ENCODE measurements at regions not wholly inside any gene's neighbourhood (a gene's known extent, or its start where the extent isn't known, plus 50 kb on each side); places are given as distances from the start of the nearest gene placed in this dataset.
"Not testable (repeated sequence)": the region's sequence is repeated elsewhere in the genome, so short reads cannot be mapped to it uniquely, and the experiment has no call there.

GRCh38 chr4:184280137-184280536 lies 62.5 kb upstream of the ENPP6 start:
- no peak for DNase-seq

DNA sequence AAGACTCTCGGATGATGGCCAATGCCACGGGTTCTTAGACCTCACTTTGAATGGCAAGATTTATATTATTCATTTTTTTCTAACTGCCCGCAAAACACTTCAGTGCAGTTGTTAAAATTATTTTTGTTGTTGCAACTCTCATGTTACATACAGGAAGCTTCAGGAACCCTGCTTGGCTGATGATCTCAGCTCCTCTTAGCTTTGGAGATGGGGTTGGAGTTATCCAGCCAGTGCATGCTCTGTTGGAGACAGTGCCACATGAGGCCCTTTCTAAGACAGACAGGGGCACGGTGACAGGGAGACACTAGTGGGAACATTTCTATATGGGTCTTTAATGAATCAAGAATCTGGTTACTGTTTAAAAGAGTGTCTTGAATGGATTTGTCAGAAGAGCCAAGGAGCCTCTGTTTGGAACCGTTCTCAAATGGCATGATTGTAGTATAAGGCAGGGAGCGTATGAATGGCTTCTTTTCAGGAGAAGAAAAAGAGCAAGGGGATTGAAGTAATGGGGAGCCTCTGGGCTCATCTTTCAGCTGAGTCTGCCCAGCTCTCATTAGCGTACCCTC lies 61.9 kb upstream of the ENPP6 start:
- DNase-seq = no peak

DNA sequence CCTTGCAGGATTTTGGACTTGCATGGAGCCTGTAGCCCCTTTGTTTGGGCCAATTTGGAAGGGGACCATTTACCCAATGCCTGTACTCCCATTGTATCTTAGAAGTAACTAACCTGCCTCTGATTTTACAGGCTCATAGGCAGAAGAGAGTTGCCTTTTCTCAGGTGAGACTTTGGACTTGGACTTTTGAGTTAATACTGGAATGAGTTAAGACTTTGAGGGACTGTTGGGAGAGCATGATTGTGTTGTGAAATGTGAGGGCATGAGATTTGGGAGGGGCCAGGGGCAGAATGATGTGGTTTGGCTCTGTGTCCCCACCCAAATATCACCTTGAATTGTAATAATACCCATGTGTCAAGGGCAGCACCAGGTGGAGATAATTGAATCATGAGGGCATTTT lies 60.1 kb upstream of the ENPP6 start:
- not testable (repeated sequence) for DNase-seq

GRCh38 chr4:184277010-184277409 lies 59.3 kb upstream of the ENPP6 start:
- DNase-seq = not testable (repeated sequence)

DNA sequence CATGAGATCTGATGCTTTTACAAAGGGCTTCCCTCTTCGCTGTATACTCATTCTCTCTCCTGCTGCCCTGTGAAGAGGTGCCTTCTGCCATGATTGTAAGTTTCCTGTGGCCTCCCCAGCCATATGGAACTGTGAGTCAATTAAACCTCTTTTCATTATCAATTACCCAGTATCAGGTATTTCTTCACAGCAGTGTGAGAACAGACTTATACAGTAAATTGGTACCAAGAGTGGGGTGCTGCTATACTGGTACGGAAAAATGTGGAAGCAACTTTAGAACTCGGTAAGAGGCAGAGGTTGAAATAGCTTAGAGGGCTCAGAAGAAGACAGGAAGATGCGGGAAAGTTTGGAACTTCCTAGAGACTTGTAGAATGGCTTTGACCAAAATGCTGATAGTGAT lies 58.7 kb upstream of the ENPP6 start:
- DNase-seq = not testable (repeated sequence)

DNA sequence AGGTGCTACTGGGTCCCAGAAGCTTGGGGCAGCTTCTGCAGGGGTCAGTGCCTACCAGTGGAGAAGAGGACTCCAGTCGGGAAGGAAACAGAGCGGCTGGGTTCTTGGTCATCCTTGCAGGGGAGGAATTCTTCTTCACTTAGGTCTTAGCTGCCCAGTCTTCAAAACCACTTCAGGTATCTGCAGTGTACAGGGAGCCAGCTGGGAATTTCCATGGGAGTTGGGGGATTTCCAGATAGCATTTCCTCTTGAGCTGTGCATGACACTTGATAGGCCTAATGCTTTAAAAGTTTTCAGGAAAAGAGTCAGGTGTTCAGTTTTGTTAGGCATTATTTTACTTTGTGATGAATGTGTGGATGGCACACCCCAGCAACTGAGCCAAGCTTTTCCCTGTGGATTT lies 58.1 kb upstream of the ENPP6 start:
- no peak for DNase-seq

DNA sequence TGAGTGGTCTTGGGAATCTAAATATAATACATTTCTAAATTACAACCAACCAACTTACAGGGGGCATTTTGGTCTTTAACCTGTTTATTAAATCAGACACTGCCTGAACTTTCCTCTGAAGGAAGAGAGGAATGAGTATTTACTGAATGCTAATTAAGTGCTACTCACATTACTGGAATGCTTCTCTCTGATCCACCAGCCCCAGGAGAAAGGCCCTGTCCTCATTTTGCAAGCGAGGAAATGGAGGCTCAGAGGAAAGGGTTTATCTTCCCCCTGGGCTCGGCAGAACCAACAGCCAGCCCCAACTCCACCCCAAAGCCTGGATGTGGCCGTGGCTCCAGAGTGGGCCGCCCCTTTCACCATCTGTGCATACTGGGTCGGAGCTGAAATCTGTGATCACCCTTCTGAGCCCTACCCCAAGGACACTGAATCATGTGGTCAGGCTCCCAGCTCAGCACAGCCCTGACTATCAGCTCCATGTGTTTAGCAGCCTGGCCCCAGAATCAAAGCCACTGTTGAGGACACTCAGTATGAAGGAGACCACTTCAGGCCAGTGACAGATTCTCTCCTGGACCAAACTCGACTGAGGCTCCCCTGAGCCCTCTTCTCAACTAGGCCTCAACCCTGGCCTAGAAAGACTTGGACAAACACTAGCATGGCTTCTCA lies 56.7 kb upstream of the ENPP6 start:
- DNase-seq = no peak

DNA sequence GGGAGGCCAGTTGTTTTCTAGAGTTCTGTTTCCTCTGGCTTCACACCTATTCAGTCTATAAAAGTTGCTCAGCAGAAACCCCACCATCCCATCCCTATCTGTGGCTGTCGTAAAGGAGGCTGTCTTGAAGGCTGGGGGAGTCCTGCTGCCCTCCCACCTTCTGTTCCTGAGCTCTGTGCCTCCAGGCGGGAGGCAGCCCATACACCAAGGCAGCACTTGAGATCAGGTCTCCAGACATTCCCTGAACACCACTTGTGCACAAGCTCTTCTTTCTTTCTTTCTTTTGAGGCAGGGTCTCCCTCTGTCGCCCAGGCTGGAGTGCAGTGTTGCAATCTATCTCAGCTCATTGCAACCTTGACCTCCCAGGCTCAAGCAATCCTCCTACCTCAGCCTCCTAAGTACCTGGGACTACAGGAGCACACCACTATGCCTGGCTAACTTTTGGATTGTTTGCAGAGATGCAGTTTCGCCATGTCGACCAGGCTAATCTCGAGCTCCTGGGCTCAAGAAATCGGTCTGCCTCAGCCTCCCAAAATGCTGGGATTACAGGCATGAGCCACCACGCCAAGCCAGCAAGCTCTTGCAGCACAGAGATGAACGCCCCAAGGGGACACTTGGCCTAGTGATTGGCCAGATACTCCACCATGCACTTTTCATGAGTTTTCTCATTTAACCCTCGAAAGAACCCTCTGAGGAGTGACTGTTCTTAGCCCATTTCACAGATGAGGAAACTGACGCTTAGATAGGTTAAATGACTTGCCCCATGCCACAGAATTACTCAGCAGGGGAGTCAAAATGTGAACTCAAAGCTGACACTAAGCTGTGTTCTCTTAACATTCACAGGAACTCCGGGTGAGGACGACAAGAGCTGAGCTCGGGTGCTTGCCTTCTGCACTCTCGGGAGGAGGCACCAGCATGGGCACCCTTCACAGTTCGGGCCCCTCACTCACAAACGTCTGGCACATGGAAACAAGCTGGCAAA lies 55.8 kb upstream of the ENPP6 start:
- DNase-seq = no peak

DNA sequence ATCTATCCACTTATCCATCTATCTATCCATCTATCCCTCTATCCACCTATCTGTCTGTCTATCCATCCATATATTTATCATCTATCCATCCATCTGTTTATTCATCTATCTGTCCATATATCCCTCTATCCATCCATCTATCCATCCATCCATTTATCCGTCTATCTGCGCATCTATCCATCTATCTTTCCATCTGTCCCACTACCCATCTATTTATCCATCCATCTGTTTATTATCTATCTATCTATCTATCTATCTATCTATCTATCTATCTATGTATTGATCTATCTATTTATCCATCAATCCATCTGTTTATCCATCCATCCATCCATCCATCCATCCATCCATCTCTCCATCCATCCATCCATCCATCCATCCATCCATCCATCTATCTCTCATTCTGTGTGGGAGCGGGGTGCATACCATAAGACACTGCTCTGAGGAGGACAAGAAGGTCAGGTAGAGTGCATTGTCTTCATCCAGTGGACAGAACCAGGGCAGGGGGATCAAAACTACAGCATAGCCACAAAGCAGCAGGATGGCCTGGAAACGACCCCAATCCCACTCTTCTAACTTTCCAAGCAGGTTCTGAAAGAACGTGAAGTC lies 53.2 kb upstream of the ENPP6 start:
- DNase-seq = no peak

DNA sequence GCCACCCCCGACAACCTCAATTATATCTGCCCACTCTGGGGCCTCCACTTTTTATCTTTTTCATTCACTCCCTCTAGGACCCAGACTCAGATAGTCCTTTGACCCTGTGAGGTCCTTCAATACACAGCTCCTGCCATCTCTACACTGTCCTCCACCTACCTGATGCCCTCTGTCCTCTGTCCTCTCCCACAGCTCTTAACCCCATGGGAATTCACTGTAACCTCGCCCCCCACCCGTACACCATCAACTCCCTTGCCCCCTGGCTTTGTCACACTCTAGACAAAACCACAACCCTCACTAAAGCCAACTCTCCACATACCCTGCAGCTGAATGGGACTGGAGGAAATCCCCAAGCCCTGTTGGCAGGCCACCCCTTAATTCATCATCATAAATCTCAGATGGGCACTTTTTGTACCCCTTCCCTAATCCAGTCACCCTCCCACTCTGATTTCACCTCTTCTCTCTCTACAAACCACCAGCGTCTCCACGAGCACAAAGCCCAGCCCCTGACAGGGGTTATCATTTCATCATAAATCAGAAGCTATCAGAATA lies 52.3 kb upstream of the ENPP6 start:
- no peak for DNase-seq

- no peak for DNase-seq
Measured at GRCh38 chr4:184268584-184269160, 51.0 kb upstream of the ENPP6 start.

DNA sequence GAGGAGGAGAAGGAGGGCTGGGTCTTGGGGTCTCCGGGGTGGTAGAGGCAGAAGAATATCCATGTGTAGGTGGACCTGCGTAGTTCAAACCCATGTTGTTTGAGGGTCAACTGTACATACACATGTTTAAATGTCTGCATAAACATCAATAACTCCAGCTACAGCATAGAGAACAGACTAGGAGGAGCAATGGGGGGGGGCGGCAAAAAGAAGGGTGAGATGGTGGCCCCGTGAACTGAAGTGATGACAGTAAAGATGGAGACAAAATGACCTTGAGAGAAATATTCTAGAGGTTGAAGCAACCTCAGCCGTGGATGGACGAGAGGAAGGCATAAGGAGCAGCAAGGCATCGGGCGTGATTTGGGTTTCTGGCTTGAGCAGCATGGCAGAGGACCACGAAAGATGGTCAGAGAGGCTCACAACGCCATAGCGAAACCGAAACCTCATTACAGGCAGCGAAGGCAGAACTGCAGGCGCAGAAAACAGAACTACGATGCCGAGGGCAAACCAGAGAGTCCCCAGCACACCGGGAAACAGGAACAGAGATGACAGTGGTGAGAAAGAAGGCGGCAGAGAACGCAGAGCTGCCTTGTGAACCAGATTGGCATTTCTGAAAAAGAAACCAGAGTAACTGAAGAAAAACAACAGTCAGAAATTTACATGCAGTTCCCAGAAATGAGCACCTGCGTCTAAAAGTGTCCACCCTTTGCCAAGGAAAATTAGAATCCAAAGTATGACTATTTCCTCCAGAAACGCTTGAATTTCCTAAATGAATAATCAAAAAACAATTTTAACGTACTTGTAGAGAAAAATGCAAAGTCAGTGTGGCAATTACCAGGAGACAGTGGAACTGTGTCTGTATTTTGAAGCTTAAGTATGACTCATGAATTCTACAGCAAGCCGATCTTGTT lies 50.3 kb upstream of the ENPP6 start:
- DNase-seq = peak; percentile 92

Data from RPMI8226 (cell line).